ENCODE measurements at regions not wholly inside any gene's neighbourhood (a gene's known extent, or its start where the extent isn't known, plus 50 kb on each side); places are given as distances from the start of the nearest gene placed in this dataset.

- BruUV-seq (replicated peaks), result no TSS peak
- no peaks in the 10 kb centered on the region for H3K36me3 Mint-ChIP-seq (ENCODE audit: insufficient read depth, unreplicated experiment)
- ChIA-PET POLR2A (no interaction called here), CTCF (no interaction called here)
- intact Hi-C loops (cut with micrococcal nuclease), result no loop called here
- no peaks in the 10 kb centered on the region for H3K9me3 Mint-ChIP-seq (ENCODE audit: unreplicated experiment)
- H3K4me3 Mint-ChIP-seq (ENCODE audit: unreplicated experiment), result no peak overlapping the region
- H3K4me1 Mint-ChIP-seq (ENCODE audit: insufficient read depth, unreplicated experiment), result no peaks in the 10 kb centered on the region
- no peak for DNase-seq (ENCODE audit: unreplicated experiment)
- no peaks in the 10 kb centered on the region for H3K27me3 Mint-ChIP-seq (ENCODE audit: insufficient read depth, unreplicated experiment)
- no peak for TF ChIP-seq CTCF (IDR thresholded peaks at IDR 0.05; ENCODE audit: unreplicated experiment)
- no peak overlapping the region for H3K27ac Mint-ChIP-seq (ENCODE audit: low read depth, unreplicated experiment)
These were observed 142.2 kb upstream of the DTNA start for GRCh38 chr18:34567857-34568256.

DNA sequence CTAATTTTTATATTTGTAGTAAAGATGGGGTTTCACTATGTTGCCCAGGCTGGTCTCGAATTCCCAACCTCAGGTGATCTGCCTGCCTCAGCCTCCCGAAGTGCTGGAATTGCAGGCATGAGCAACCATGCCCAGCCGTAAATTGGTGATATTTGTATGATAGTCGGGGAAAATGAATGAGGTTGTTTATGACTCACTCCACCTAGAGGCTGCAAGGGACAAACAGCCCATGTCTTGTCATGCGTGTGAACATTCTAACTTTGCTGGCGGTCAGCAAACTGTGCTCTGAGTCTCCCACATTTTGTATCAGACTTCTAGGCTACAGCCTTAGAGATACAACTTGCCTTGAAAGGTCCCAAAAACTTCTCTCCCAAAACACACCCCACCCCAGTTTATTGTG is 133.5 kb upstream of the DTNA start:
- CTCF ChIA-PET, result no interaction called here
- H3K36me3 Mint-ChIP-seq (ENCODE audit: insufficient read depth, unreplicated experiment), result no peaks in the 10 kb centered on the region
- no peak for TF ChIP-seq CTCF (IDR thresholded peaks at IDR 0.05; ENCODE audit: unreplicated experiment)
- POLR2A ChIA-PET, result interaction anchor here (0.7 kb wide), 1 partner anchor 551 kb away, joined by 3 read pairs; no protein-coding TSS in a partner anchor
- intact Hi-C loops (cut with micrococcal nuclease), result no loop called here
- H3K4me1 Mint-ChIP-seq (ENCODE audit: insufficient read depth, unreplicated experiment), result no peaks in the 10 kb centered on the region
- H3K9me3 Mint-ChIP-seq (ENCODE audit: unreplicated experiment), result peaks cover 8% of the 10 kb centered on the region
- no peaks in the 10 kb centered on the region for H3K27me3 Mint-ChIP-seq (ENCODE audit: insufficient read depth, unreplicated experiment)
- BruUV-seq (replicated peaks), result no TSS peak
- H3K27ac Mint-ChIP-seq (ENCODE audit: low read depth, unreplicated experiment), result no peak overlapping the region
- no peak overlapping the region for H3K4me3 Mint-ChIP-seq (ENCODE audit: unreplicated experiment)
- no peak for DNase-seq (ENCODE audit: unreplicated experiment)

DNA sequence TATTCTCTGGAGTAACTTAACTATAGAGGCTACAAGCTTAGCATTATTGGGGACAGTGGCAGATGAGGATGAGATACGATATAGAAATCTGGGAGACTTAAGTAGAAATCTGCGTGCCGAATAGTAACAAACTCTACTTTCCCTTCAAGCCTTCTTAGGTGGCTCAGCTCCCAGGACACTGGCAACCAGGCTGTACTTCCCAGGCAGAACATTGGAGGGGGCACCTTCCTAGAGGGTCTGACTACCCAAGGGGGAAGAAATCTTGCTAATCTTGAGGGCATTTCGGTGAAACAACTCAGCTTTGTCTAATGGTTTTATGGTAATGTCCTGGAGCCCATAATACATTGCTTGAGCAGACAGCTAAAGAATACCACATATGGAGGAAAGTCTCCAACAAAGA is 126.2 kb upstream of the DTNA start:
- no peak for DNase-seq (ENCODE audit: unreplicated experiment)
- no TSS peak for BruUV-seq (replicated peaks)
- CTCF ChIA-PET, result no interaction called here
- H3K27me3 Mint-ChIP-seq (ENCODE audit: insufficient read depth, unreplicated experiment), result peaks cover 40% of the 10 kb centered on the region
- TF ChIP-seq CTCF (IDR thresholded peaks at IDR 0.05; ENCODE audit: unreplicated experiment), result no peak
- POLR2A ChIA-PET, result no interaction called here
- H3K4me3 Mint-ChIP-seq (ENCODE audit: unreplicated experiment), result no peak overlapping the region
- H3K36me3 Mint-ChIP-seq (ENCODE audit: insufficient read depth, unreplicated experiment), result no peaks in the 10 kb centered on the region
- intact Hi-C loops (cut with micrococcal nuclease), result no loop called here
- peaks cover 8% of the 10 kb centered on the region for H3K9me3 Mint-ChIP-seq (ENCODE audit: unreplicated experiment)
- H3K27ac Mint-ChIP-seq (ENCODE audit: low read depth, unreplicated experiment), result no peak overlapping the region
- H3K4me1 Mint-ChIP-seq (ENCODE audit: insufficient read depth, unreplicated experiment), result no peaks in the 10 kb centered on the region

DNA sequence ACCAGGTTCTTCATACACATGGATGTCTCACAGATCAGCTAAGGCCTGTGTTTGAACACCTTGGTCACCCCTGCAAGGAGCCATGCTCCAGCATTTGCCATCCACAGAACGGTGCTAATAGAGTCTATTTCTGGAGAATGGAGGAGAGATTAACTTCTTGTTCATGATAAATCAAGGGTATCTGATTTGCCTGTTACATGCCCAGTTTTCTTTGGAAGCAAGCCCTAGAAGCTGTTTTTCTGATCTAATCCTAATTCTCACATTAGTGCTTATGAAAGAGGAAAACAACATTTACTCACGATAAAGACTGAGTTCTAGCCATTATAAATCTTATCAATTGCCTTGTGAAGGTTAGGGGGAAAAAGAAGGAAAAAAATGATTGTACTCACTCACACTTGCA is 119.6 kb upstream of the DTNA start:
- H3K27me3 Mint-ChIP-seq (ENCODE audit: insufficient read depth, unreplicated experiment), result peaks cover 43% of the 10 kb centered on the region
- intact Hi-C loops (cut with micrococcal nuclease), result loop anchor here (5.0 kb wide), 1 partner anchor 42 kb away; no protein-coding TSS in a partner anchor
- ChIA-PET POLR2A (interaction anchor here (0.7 kb wide), 1 partner anchor 355 kb away, joined by 3 read pairs; no protein-coding TSS in a partner anchor), CTCF (interaction anchor here (0.6 to 1.5 kb wide), 2 partner anchors 53 to 71 kb away, joined by 4 to 6 read pairs; no protein-coding TSS in a partner anchor)
- no TSS peak for BruUV-seq (replicated peaks)
- no peak overlapping the region for H3K4me3 Mint-ChIP-seq (ENCODE audit: unreplicated experiment)
- no peaks in the 10 kb centered on the region for H3K9me3 Mint-ChIP-seq (ENCODE audit: unreplicated experiment)
- H3K27ac Mint-ChIP-seq (ENCODE audit: low read depth, unreplicated experiment), result no peak overlapping the region
- no peak for TF ChIP-seq CTCF (IDR thresholded peaks at IDR 0.05; ENCODE audit: unreplicated experiment)
- no peak for DNase-seq (ENCODE audit: unreplicated experiment)
- H3K4me1 Mint-ChIP-seq (ENCODE audit: insufficient read depth, unreplicated experiment), result no peaks in the 10 kb centered on the region
- no peaks in the 10 kb centered on the region for H3K36me3 Mint-ChIP-seq (ENCODE audit: insufficient read depth, unreplicated experiment)
